ENCODE measurements at regions not wholly inside any gene's neighbourhood (a gene's known extent, or its start where the extent isn't known, plus 50 kb on each side); places are given as distances from the start of the nearest gene placed in this dataset.

GRCh38 chr7:12090757-12091221 lies 120.3 kb upstream of the TMEM106B start:
- Histone ChIP-seq H3K79me2 (ENCODE audit: insufficient read depth, low read depth, low read length) (no peaks in the 10 kb centered on the region), H4K20me1 (ENCODE audit: insufficient read depth, low read length) (no peaks in the 10 kb centered on the region), H3K36me3 (ENCODE audit: insufficient read depth, low read length) (no peaks in the 10 kb centered on the region), H3K27ac (ENCODE audit: low read depth, low read length, poor library complexity, severe bottlenecking) (no peak overlapping the region), H3K4me2 (ENCODE audit: low read length) (no peak overlapping the region), H3K9me3 (ENCODE audit: low read length) (no peaks in the 10 kb centered on the region), H2AFZ (ENCODE audit: low read length) (no peak overlapping the region), H3K4me3 (ENCODE audit: low read depth, low read length, poor library complexity, severe bottlenecking) (no peak overlapping the region), H3K9me2 (ENCODE audit: insufficient read depth, low read length) (no peaks in the 10 kb centered on the region), H3K4me1 (ENCODE audit: insufficient read depth, low read length, poor library complexity, severe bottlenecking) (no peaks in the 10 kb centered on the region)
- TF ChIP-seq EZH2phosphoT487 (IDR thresholded peaks at IDR 0.05; ENCODE audit: borderline replicate concordance, low read depth, low read length) = no peak
- TF ChIP-seq CTCF (conservative IDR thresholded peaks at IDR 0.05; ENCODE audit: low read length) = no peak
- BruUV-seq (replicated peaks) = no TSS peak
- ChIA-PET CTCF (ENCODE audit: unreplicated experiment) (no interaction called here), POLR2A (no interaction called here)
- no peak for DNase-seq (ENCODE audit: low spot score)
- intact Hi-C loops (cut with micrococcal nuclease; ENCODE audit: unreplicated experiment) = no loop called here

GRCh38 chr7:12091231-12091630 lies 119.9 kb upstream of the TMEM106B start:
- Histone ChIP-seq H3K9me3 (ENCODE audit: low read length) (no peaks in the 10 kb centered on the region), H3K27ac (ENCODE audit: low read depth, low read length, poor library complexity, severe bottlenecking) (no peak overlapping the region), H3K79me2 (ENCODE audit: insufficient read depth, low read depth, low read length) (no peaks in the 10 kb centered on the region), H3K9me2 (ENCODE audit: insufficient read depth, low read length) (no peaks in the 10 kb centered on the region), H3K4me2 (ENCODE audit: low read length) (no peak overlapping the region), H4K20me1 (ENCODE audit: insufficient read depth, low read length) (no peaks in the 10 kb centered on the region), H3K4me3 (ENCODE audit: low read depth, low read length, poor library complexity, severe bottlenecking) (no peak overlapping the region), H2AFZ (ENCODE audit: low read length) (no peak overlapping the region), H3K4me1 (ENCODE audit: insufficient read depth, low read length, poor library complexity, severe bottlenecking) (no peaks in the 10 kb centered on the region), H3K36me3 (ENCODE audit: insufficient read depth, low read length) (no peaks in the 10 kb centered on the region)
- ChIA-PET POLR2A (no interaction called here), CTCF (ENCODE audit: unreplicated experiment) (no interaction called here)
- no peak for DNase-seq (ENCODE audit: low spot score)
- intact Hi-C loops (cut with micrococcal nuclease; ENCODE audit: unreplicated experiment) = no loop called here
- TF ChIP-seq EZH2phosphoT487 (IDR thresholded peaks at IDR 0.05; ENCODE audit: borderline replicate concordance, low read depth, low read length) = no peak
- TF ChIP-seq CTCF (conservative IDR thresholded peaks at IDR 0.05; ENCODE audit: low read length) = no peak
- BruUV-seq (replicated peaks) = no TSS peak

GRCh38 chr7:12092499-12093130 lies 118.5 kb upstream of the TMEM106B start:
- H4K20me1 ChIP-seq (ENCODE audit: insufficient read depth, low read length) = no peaks in the 10 kb centered on the region
- H3K36me3 ChIP-seq (ENCODE audit: insufficient read depth, low read length) = no peaks in the 10 kb centered on the region
- H3K9me2 ChIP-seq (ENCODE audit: insufficient read depth, low read length) = no peaks in the 10 kb centered on the region
- BruUV-seq (replicated peaks) = no TSS peak
- H3K79me2 ChIP-seq (ENCODE audit: insufficient read depth, low read depth, low read length) = no peaks in the 10 kb centered on the region
- H3K27ac ChIP-seq (ENCODE audit: low read depth, low read length, poor library complexity, severe bottlenecking) = no peak overlapping the region
- no peaks in the 10 kb centered on the region for H3K4me1 ChIP-seq (ENCODE audit: insufficient read depth, low read length, poor library complexity, severe bottlenecking)
- intact Hi-C loops (cut with micrococcal nuclease; ENCODE audit: unreplicated experiment) = no loop called here
- H2AFZ ChIP-seq (ENCODE audit: low read length) = no peak overlapping the region
- DNase-seq (ENCODE audit: low spot score) = no peak
- H3K4me3 ChIP-seq (ENCODE audit: low read depth, low read length, poor library complexity, severe bottlenecking) = no peak overlapping the region
- no peak overlapping the region for H3K4me2 ChIP-seq (ENCODE audit: low read length)
- ChIA-PET POLR2A (no interaction called here), CTCF (ENCODE audit: unreplicated experiment) (no interaction called here)
- no peaks in the 10 kb centered on the region for H3K9me3 ChIP-seq (ENCODE audit: low read length)
- no peak for TF ChIP-seq CTCF (conservative IDR thresholded peaks at IDR 0.05; ENCODE audit: low read length)

All from OCI-LY7 (cell line).